ENCODE measurements at regions not wholly inside any gene's neighbourhood (a gene's known extent, or its start where the extent isn't known, plus 50 kb on each side); places are given as distances from the start of the nearest gene placed in this dataset.

DNA sequence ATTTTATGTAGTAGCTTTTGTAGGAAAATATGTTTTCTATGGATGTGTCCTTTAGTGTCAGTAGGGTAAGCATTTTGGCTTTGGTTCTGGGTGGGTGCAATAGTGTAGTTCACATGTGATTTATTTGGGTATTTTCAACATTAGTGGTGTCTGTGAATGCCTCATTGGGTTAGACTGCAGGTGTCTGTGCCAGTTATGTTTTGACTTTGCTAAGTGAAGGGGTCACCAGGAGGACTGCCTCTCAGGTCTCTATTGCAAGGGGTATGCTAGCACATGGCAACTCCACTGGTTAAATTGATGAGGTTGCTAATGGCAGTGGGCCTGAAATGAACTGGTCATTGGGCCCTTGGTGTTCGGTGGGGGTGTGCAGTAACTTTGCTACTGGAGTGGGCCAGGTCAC lies 467.1 kb downstream of the NAF1 start:
- Histone ChIP-seq H3K36me3 (no peaks in the 10 kb centered on the region), H3K27me3 (no peaks in the 10 kb centered on the region), H3K9me3 (peaks cover 0 to 8% of the 10 kb centered on the region in 2 donors), H3K4me3 (no peak overlapping the region), H3K27ac (no peak overlapping the region), H3K4me1 (no peaks in the 10 kb centered on the region)
- intact Hi-C loops (cut with DNase I; ENCODE audit: low total_unique reads), result no loop called here
- no peak for DNase-seq
- no peak for TF ChIP-seq CTCF (IDR thresholded peaks at IDR 0.05)
- TF ChIP-seq POLR2A (IDR thresholded peaks at IDR 0.05), result no peak

DNA sequence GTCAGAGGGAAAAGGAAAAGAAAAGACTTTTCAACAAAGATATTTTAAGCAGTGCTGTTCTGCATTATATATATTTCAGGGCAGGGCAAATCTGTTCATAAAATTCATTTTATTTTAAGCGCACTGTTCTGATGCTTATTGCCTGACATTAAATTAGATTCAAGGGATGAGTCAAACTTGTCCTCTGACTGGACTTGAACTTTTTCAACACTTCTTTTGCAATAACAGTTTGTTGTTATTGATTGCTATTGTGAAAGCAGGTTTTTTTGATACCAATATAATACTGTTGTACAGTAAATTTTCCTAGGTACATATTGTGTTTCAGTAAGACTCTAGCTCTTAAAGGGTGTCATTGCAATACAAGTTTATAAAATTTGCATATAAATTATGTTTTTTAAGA lies 481.3 kb downstream of the NAF1 start:
- Histone ChIP-seq H3K9me3 (no peaks in the 10 kb centered on the region), H3K4me1 (no peaks in the 10 kb centered on the region), H3K36me3 (no peaks in the 10 kb centered on the region), H3K4me3 (no peak overlapping the region), H3K27ac (no peak overlapping the region), H3K27me3 (no peaks in the 10 kb centered on the region)
- intact Hi-C loops (cut with DNase I; ENCODE audit: low total_unique reads), result no loop called here
- TF ChIP-seq POLR2A (IDR thresholded peaks at IDR 0.05), result no peak
- no peak for TF ChIP-seq CTCF (IDR thresholded peaks at IDR 0.05)
- DNase-seq, result no peak

DNA sequence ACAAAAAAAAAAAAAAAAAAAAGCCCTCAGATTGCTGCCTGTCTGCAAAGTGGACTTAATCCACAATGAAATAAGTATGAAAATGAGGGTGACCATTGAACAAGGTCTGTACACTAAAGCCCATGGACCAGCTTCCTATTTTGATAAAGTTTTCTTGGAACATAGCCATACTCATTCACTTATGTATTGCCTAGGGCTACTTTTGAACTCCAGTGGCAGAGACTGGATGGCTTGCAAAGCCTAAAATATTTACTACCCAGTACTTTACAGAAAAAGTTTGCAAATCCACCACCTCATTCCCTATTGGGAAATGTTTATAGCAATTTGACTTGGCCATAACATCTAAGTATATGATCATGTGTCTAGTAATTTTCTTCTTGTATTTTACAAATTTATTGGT lies 481.7 kb downstream of the NAF1 start:
- Histone ChIP-seq H3K36me3 (no peaks in the 10 kb centered on the region), H3K4me1 (no peaks in the 10 kb centered on the region), H3K4me3 (no peak overlapping the region), H3K9me3 (no peaks in the 10 kb centered on the region), H3K27me3 (no peaks in the 10 kb centered on the region), H3K27ac (no peak overlapping the region)
- DNase-seq, result no peak
- TF ChIP-seq CTCF (IDR thresholded peaks at IDR 0.05), result no peak
- no peak for TF ChIP-seq POLR2A (IDR thresholded peaks at IDR 0.05)
- intact Hi-C loops (cut with DNase I; ENCODE audit: low total_unique reads), result no loop called here

DNA sequence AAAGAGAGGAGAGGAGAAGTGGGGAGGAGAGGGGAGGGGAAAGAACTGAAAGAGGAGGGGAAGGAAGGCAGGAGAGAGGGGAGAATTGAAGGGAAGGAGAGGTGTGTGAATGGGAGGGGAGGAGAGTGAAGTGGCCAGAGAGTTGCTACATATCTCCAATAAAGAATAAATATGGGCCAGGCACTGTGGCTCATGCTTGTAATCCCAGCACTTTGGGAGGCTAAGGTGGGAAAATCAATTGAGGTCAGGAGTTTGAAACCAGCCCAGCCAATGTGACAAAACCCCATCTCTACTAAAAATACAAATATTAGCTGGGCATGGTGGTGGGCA lies 482.4 kb downstream of the NAF1 start:
- H3K4me1 ChIP-seq, result no peaks in the 10 kb centered on the region
- TF ChIP-seq CTCF (IDR thresholded peaks at IDR 0.05) (no peak), POLR2A (IDR thresholded peaks at IDR 0.05) (no peak)
- no peak overlapping the region for H3K27ac ChIP-seq
- no peak overlapping the region for H3K4me3 ChIP-seq
- DNase-seq, result no peak
- no peaks in the 10 kb centered on the region for H3K9me3 ChIP-seq
- no peaks in the 10 kb centered on the region for H3K36me3 ChIP-seq
- no peaks in the 10 kb centered on the region for H3K27me3 ChIP-seq
- intact Hi-C loops (cut with DNase I; ENCODE audit: low total_unique reads), result no loop called here

DNA sequence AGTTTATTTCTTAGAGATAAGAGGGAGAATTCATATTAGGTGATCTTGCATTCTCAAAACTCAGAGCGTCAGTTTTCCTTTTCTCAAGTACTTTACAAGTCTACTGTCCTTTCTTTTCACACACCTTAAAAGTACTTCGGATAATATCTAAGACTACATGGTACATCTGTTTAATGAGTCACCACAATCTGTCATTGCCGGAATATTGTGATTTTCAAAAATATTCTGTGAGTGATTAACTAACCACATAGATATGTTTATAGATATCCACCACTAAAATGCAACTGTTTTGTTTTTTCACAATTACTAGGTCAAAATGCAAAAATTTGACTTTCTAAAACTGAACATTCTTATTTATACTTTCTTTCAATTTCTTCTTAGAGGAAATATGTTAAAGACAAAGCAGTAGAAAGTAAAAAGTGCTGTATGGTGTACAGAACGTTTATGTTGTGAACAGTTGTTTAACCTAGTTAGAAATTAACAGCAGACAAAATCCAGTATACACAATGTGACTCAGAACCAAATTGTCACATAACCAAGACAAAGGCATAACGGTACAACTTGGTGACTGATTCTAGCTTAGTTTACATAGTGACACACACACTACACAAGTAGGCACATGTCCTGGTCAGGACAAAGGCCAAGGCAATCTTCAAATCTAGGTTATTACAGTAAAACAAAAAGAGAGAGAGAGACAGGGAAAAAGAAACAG lies 482.9 kb downstream of the NAF1 start:
- Histone ChIP-seq H3K4me1 (no peaks in the 10 kb centered on the region), H3K27me3 (no peaks in the 10 kb centered on the region), H3K4me3 (no peak overlapping the region), H3K27ac (no peak overlapping the region), H3K9me3 (no peaks in the 10 kb centered on the region), H3K36me3 (no peaks in the 10 kb centered on the region)
- intact Hi-C loops (cut with DNase I; ENCODE audit: low total_unique reads), result no loop called here
- no peak for DNase-seq
- TF ChIP-seq POLR2A (IDR thresholded peaks at IDR 0.05), result no peak
- TF ChIP-seq CTCF (IDR thresholded peaks at IDR 0.05), result no peak

Data from uterus (tissue), 3 donors.